Spleen (tissue), 11 donors: ENCODE measurements at regions not wholly inside any gene's neighbourhood (a gene's known extent, or its start where the extent isn't known, plus 50 kb on each side); places are given as distances from the start of the nearest gene placed in this dataset.
"Not testable (repeated sequence)": the region's sequence is repeated elsewhere in the genome, so short reads cannot be mapped to it uniquely, and the experiment has no call there.

Experiments used
- DNase-seq: peaks from one replicate; pipeline ENCODE4 v3.0.0-alpha.2; 2020
- H3K27ac ChIP-seq, 8 donors: fragments of 200-600 bp; sonication (generic) in 7 of 8; 1 replicate in 4 of 8; 2 replicates in 4 of 8; pipeline versions ENCODE4 v1.5.0 to v1.8.0; 2016 to 2021; ENCODE audit warnings: inconsistent platforms in 4 of 8, mild to moderate bottlenecking in 4 of 8, moderate library complexity in 1 of 8
- H3K27me3 ChIP-seq, 7 donors: fragments of 200-600 bp; sonication (generic) in 6 of 7; replicated peaks in 1 of 7; 1 replicate in 4 of 7; 2 replicates in 3 of 7; pipeline versions ENCODE4 v1.5.0 to v1.8.0; 2016 to 2021; ENCODE audit warnings: inconsistent platforms in 3 of 7, mild to moderate bottlenecking in 1 of 7
- H3K36me3 ChIP-seq, 6 donors: fragments of 200-600 bp; sonication (generic) in 5 of 6; 1 replicate in 4 of 6; 2 replicates in 2 of 6; pipeline versions ENCODE4 v1.5.0 to v1.8.0; 2016 to 2021; ENCODE audit warnings: inconsistent platforms in 2 of 6
- H3K4me1 ChIP-seq, 6 donors: fragments of 200-600 bp; sonication (generic) in 5 of 6; 1 replicate in 3 of 6; 2 replicates in 3 of 6; pipeline versions ENCODE4 v1.5.0 to v1.8.0; 2016 to 2021; ENCODE audit warnings: inconsistent platforms in 3 of 6
- H3K4me3 ChIP-seq, 8 donors: fragments of 200-600 bp; sonication (generic) in 7 of 8; 1 replicate in 4 of 8; 2 replicates in 4 of 8; pipeline versions ENCODE4 v1.5.0 to v1.8.0; 2016 to 2021; ENCODE audit warnings: inconsistent platforms in 4 of 8, mild to moderate bottlenecking in 4 of 8, moderate library complexity in 2 of 8
- H3K9me3 ChIP-seq, 8 donors: fragments of 200-600 bp; sonication (generic) in 7 of 8; 1 replicate in 4 of 8; 2 replicates in 4 of 8; pipeline versions ENCODE4 v1.5.0 to v1.8.0; 2016 to 2021; ENCODE audit warnings: inconsistent platforms in 4 of 8
- POLR2A ChIP-seq, 3 donors: fragments of 450-650 bp; IDR thresholded peaks; one replicate each; pipeline ENCODE4 v1.5.1; 2017; ENCODE audit warnings: antibody characterized with exemption in 3 of 3, mild to moderate bottlenecking in 1 of 3
- POLR2AphosphoS5 ChIP-seq, 3 donors: sonication (generic); formaldehyde crosslinking; IDR thresholded peaks; one replicate each; pipeline ENCODE4 v1.5.1; 2017; ENCODE audit warnings: antibody characterized with exemption in 3 of 3
- WGBS, 5 donors: extraction: QIAGEN DNeasy Blood & Tissue Kit in 3 of 5; methylation state at CpG; one replicate each; pipeline versions ENCODE4 v1.1.5 to v1.1.7; 2013 to 2018; 5-methylcytosine and 5-hydroxymethylcytosine counted together
- intact Hi-C: fragments of 100-400 bp; cut with DNase I; formaldehyde crosslinking; loops from one replicate; pipeline ENCODE4 v1.15.0; 2023; ENCODE audit warnings: low total_unique reads
- TF ChIP-seq, protein P1 (sequence below), 11 experiments: fragments of 200-600 bp in 7 of 11; fragments of 450-650 bp in 4 of 11; sonication (generic) in 4 of 11; IDR thresholded peaks in 8 of 11; conservative IDR thresholded peaks in 3 of 11; 1 replicate in 7 of 11; 2 replicates in 4 of 11; pipeline versions ENCODE4 v1.4.0 to v1.8.0; 2016 to 2021; ENCODE audit warnings: antibody characterized with exemption in 11 of 11, inconsistent platforms in 4 of 11, mild to moderate bottlenecking in 1 of 11
- donor health status: healthy with polysubstance abuse.
- donor health status: DM: no; HTN: no; CAD: no; lungs with moderate emphysema.
- donor health status: DM: no; HTN: no; CAD: no.
- donor health status: Bipolar disorder and iron deficiency.
- donor health status: healthy.
- donor health status: DM: no; HTN: no; CAD: no.
- donor health status: DM: yes; HTN: yes; CAD: no.

DNA sequence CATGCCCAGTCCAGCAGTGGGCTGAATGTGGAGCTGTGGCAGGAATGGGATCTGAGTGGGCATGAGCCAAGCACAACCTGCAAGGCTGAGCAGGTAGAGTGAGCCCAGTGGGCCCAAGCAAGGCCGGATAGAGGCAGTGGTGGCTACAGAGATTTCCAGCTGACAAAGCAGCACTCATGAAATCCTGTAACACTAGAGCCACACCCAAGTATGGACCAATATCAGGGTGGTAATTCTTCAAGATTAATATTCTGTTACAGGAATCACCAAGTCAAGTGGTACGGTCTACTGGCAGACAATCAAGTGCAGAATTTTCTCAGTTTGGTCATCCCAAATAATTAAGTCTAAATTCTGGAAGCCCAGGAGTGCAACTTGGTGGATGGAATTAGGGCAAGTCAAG, 132.4 kb upstream of the ENPEP start:
- 79 to 96% (median 89%) methylated on average over 2 of the region's 2 CpGs for WGBS, 5 donors
- no peaks in the 10 kb centered on the region for H3K36me3 ChIP-seq
- no peaks in the 10 kb centered on the region for H3K4me1 ChIP-seq
- H3K4me3 ChIP-seq, result no peak overlapping the region
- no peak for DNase-seq
- no peak for TF ChIP-seq POLR2A (IDR thresholded peaks at IDR 0.05)
- TF ChIP-seq POLR2AphosphoS5 (IDR thresholded peaks at IDR 0.05), result no peak
- TF ChIP-seq, protein P1, sequence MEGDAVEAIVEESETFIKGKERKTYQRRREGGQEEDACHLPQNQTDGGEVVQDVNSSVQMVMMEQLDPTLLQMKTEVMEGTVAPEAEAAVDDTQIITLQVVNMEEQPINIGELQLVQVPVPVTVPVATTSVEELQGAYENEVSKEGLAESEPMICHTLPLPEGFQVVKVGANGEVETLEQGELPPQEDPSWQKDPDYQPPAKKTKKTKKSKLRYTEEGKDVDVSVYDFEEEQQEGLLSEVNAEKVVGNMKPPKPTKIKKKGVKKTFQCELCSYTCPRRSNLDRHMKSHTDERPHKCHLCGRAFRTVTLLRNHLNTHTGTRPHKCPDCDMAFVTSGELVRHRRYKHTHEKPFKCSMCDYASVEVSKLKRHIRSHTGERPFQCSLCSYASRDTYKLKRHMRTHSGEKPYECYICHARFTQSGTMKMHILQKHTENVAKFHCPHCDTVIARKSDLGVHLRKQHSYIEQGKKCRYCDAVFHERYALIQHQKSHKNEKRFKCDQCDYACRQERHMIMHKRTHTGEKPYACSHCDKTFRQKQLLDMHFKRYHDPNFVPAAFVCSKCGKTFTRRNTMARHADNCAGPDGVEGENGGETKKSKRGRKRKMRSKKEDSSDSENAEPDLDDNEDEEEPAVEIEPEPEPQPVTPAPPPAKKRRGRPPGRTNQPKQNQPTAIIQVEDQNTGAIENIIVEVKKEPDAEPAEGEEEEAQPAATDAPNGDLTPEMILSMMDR (IDR thresholded peaks at IDR 0.05 in 8 of 11, conservative IDR thresholded peaks at IDR 0.05 in 3 of 11), result no peak
- no peak overlapping the region for H3K27ac ChIP-seq
- peaks cover 0 to 5% (median 0%) of the 10 kb centered on the region in 7 donors for H3K27me3 ChIP-seq
- peaks cover 0 to 9% (median 0%) of the 10 kb centered on the region in 8 donors for H3K9me3 ChIP-seq
- intact Hi-C loops, result no loop called here

DNA sequence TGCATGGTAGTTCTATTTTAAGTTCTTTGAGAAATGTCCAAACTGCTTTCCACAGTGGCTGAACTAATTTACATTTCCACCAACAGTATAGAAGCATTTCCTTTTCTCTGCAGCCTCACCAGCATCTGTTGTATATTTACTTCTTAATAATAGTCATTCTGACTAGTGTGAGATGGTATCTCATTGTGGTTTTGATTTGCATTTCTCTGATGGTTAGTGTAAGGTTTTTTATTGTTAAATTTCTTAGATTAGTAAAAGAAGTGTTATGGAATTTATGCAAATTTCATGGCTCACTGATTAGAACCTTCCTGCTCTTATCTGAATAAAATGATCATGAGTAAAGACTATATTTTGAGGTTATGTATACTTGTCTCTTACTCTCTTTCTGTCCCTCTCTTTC, 134.8 kb upstream of the ENPEP start:
- H3K27ac ChIP-seq, H3K27me3 ChIP-seq, H3K4me1 ChIP-seq, H3K4me3 ChIP-seq, DNase-seq, H3K36me3 ChIP-seq, H3K9me3 ChIP-seq, intact Hi-C loops: not testable (repeated sequence)

DNA sequence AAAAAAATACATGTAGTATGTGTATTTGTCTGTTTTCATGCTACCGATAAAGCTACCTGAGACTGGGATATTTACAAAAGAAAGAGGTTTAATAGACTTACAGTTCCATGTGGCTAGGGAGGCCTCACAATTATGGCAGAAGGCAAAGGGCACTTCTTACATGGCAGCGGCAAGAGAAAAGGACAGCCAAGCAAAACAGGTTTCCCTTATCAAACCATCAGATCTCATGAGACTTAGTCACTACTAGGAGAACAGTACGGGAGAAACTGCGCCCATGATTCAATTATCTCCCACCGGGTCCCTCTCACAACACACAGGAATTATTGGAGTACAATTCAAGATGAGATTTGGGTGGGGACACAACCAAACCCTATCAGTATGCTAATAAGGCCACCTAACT, 137.0 kb upstream of the ELOVL6 start:
- Histone ChIP-seq H3K4me3 (no peak overlapping the region), H3K9me3 (no peaks in the 10 kb centered on the region), H3K27ac (no peak overlapping the region), H3K36me3 (no peaks in the 10 kb centered on the region), H3K4me1 (no peaks in the 10 kb centered on the region), H3K27me3 (peaks cover 0 to 4% (median 0%) of the 10 kb centered on the region in 7 donors)
- TF ChIP-seq POLR2A (IDR thresholded peaks at IDR 0.05), result no peak
- no peak for TF ChIP-seq POLR2AphosphoS5 (IDR thresholded peaks at IDR 0.05)
- TF ChIP-seq, protein P1 (IDR thresholded peaks at IDR 0.05 in 8 of 11, conservative IDR thresholded peaks at IDR 0.05 in 3 of 11), result no peak
- intact Hi-C loops, result no loop called here
- WGBS, 5 donors, result 90 to 99% (median 96%) methylated on average over 5 of the region's 5 CpGs
- DNase-seq, result no peak

DNA sequence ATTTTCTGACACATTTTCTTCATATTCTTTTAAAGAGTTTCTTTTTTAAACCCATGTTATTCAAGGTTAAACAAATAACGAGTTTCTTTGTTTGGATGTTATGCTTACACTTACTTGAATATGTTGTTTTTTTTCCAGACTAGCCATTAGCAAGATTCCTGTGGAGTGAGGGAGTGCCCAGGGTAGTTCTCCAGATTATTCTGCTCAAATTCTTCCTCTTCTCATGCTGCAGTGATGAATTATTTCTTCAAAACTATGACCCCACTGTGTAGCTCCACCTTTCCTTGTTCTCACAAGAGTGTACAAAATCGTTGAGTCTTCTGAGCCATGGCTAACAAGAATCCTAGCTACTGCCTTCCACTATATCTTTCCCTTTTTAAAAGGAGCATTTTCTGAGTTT, 134.1 kb upstream of the ELOVL6 start:
- H3K27ac ChIP-seq, result no peak overlapping the region
- no peaks in the 10 kb centered on the region for H3K4me1 ChIP-seq
- intact Hi-C loops, result no loop called here
- peaks cover 0 to 8% (median 0%) of the 10 kb centered on the region in 7 donors for H3K27me3 ChIP-seq
- TF ChIP-seq, protein P1 (IDR thresholded peaks at IDR 0.05 in 8 of 11, conservative IDR thresholded peaks at IDR 0.05 in 3 of 11), result no peak
- TF ChIP-seq POLR2A (IDR thresholded peaks at IDR 0.05), result no peak
- TF ChIP-seq POLR2AphosphoS5 (IDR thresholded peaks at IDR 0.05), result no peak
- WGBS, 5 donors, result 50 to 72% (median 57%) methylated on average over 2 of the region's 2 CpGs
- no peak for DNase-seq
- H3K9me3 ChIP-seq, result peaks cover 0 to 4% (median 0%) of the 10 kb centered on the region in 8 donors
- no peak overlapping the region for H3K4me3 ChIP-seq
- no peaks in the 10 kb centered on the region for H3K36me3 ChIP-seq

DNA sequence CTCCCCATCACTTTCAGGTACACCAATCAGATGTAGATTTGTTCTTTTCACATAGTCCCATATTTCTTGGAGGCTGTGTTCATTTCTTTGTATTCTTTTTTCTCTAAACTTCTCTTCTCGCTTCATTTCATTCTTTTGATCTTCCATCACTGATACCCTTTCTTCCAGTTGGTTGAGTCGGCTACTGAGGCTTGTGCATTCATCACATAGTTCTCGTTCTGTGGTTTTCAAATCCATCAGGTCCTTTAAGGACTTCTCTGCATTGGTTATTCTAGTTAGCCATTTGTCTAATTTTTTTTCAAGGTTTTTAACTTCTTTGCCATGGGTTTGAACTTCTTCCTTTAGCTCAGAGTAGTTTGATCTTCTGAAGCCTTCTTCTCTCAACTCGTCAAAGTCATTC, 128.0 kb upstream of the ELOVL6 start:
- H3K27me3 ChIP-seq, H3K4me3 ChIP-seq, H3K9me3 ChIP-seq, H3K4me1 ChIP-seq, DNase-seq, H3K36me3 ChIP-seq, intact Hi-C loops, H3K27ac ChIP-seq: not testable (repeated sequence)
- WGBS, 5 donors, result 84 to 96% (median 88%) methylated on average over 4 of the region's 4 CpGs
